Loucy (cell line): ENCODE measurements at regions not wholly inside any gene's neighbourhood (a gene's known extent, or its start where the extent isn't known, plus 50 kb on each side); places are given as distances from the start of the nearest gene placed in this dataset.

ENCODE experiments used
- H2AFZ ChIP-seq: fragments of 200-600 bp; sonication (generic); 2 replicates; pipeline ENCODE4 v1.6.0; 2016; ENCODE audit warnings: antibody characterized with exemption, mild to moderate bottlenecking, low read length, moderate library complexity
- H3F3A ChIP-seq: fragments of 200-600 bp; 2 replicates; pipeline ENCODE4 v1.6.0; 2016; ENCODE audit warnings: antibody characterized with exemption, low read depth, mild to moderate bottlenecking
- H3K27me3 ChIP-seq: fragments of 200-600 bp; sonication (generic); 2 replicates; pipeline ENCODE4 v1.6.1; 2014; ENCODE audit warnings: low read length, mild to moderate bottlenecking; ENCODE audit not compliant: insufficient read depth, poor library complexity, severe bottlenecking
- H3K36me3 ChIP-seq: fragments of 200-600 bp; sonication (generic); 2 replicates; pipeline ENCODE4 v1.6.1; 2016; ENCODE audit warnings: low read length; ENCODE audit not compliant: insufficient read depth
- H3K4me1 ChIP-seq: fragments of 200-600 bp; sonication (generic); 2 replicates; pipeline ENCODE4 v1.5.1; 2014; ENCODE audit warnings: low read length, mild to moderate bottlenecking; ENCODE audit not compliant: insufficient read depth, poor library complexity, severe bottlenecking
- H3K4me2 ChIP-seq: fragments of 200-600 bp; sonication (generic); 2 replicates; pipeline ENCODE4 v1.6.0; 2014; ENCODE audit warnings: antibody characterized with exemption, low read length, low read depth, mild to moderate bottlenecking; ENCODE audit not compliant: poor library complexity, severe bottlenecking
- H3K4me3 ChIP-seq: fragments of 200-600 bp; sonication (generic); 2 replicates; pipeline ENCODE4 v1.5.1; 2014; ENCODE audit warnings: low read length, mild to moderate bottlenecking, mixed read lengths; ENCODE audit not compliant: poor library complexity, severe bottlenecking
- H3K79me2 ChIP-seq: fragments of 200-600 bp; sonication (generic); 2 replicates; pipeline ENCODE4 v1.6.1; 2014; ENCODE audit warnings: low read length; ENCODE audit not compliant: insufficient read depth
- H3K9ac ChIP-seq: fragments of 200-600 bp; sonication (generic); 2 replicates; pipeline ENCODE4 v1.6.0; 2014; ENCODE audit warnings: mild to moderate bottlenecking, low read depth, low read length, moderate library complexity; ENCODE audit not compliant: poor library complexity, severe bottlenecking
- H3K9me2 ChIP-seq: fragments of 200-600 bp; sonication (generic); replicated peaks from 2 replicates; pipeline ENCODE4 v1.6.1; 2016; ENCODE audit warnings: low read depth, low read length, mixed read lengths
- H3K9me3 ChIP-seq: fragments of 200-600 bp; sonication (generic); 2 replicates; pipeline ENCODE4 v1.6.1; 2014; ENCODE audit warnings: mild to moderate bottlenecking, antibody characterized with exemption, low read length, low read depth; ENCODE audit not compliant: insufficient read depth
- H4K20me1 ChIP-seq: fragments of 200-600 bp; sonication (generic); 2 replicates; pipeline ENCODE4 v1.6.0; 2014; ENCODE audit warnings: antibody characterized with exemption, low read length, mild to moderate bottlenecking; ENCODE audit not compliant: insufficient read depth, poor library complexity, severe bottlenecking
- EZH2phosphoT487 ChIP-seq: fragments of 200-600 bp; IDR thresholded peaks from 2 replicates; pipeline ENCODE4 v1.6.1; 2018; ENCODE audit warnings: antibody characterized with exemption, mild to moderate bottlenecking, moderate library complexity, borderline replicate concordance
- TF ChIP-seq, protein P1 (sequence below): fragments of 200-600 bp; sonication (generic); conservative IDR thresholded peaks from 2 replicates; pipeline ENCODE4 v1.5.1; 2014; ENCODE audit warnings: mild to moderate bottlenecking, antibody characterized with exemption, low read length

DNA sequence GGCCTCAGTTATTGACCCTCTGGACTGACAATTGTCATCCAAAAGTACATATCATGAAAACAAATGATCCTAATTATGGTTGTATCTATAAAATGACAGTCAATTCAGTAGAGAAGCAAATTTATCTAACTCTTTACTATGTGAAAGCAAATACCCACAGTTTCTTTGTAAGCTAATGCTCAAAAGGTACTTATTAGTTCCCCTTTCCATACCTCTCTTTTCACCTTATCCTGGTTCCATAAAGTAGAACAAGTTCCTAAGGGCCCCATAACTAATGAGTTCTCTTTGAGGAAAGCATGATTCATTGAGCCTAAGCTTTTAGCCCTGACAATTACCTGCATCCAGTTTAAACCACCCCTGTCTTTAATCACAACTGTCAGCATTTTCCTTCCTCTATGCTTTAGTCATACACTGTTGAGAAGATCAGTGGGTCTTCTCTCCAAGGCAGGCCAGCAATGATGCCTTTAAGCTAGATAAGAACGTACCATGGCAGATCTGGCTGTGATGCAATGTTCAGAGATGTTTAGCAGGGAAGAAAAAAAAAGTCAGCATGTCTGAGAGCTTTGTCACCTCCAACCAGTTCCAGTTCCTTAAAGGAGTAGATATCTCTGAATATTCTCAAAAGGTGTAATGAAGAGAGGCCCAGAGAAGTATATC lies 179.7 kb upstream of the RASGEF1B start:
- H3K4me1 ChIP-seq, result peaks cover 58% of the 10 kb centered on the region
- H3K36me3 ChIP-seq, result no peaks in the 10 kb centered on the region
- no peaks in the 10 kb centered on the region for H3K27me3 ChIP-seq
- H3K9ac ChIP-seq, result peak overlapping the region; percentile 56
- H3K9me3 ChIP-seq, result no peaks in the 10 kb centered on the region
- H4K20me1 ChIP-seq, result no peaks in the 10 kb centered on the region
- peak overlapping the region; percentile 88 for H3K4me2 ChIP-seq
- peak overlapping the region; percentile 82 for H2AFZ ChIP-seq
- TF ChIP-seq EZH2phosphoT487, result no peak
- TF ChIP-seq, protein P1, sequence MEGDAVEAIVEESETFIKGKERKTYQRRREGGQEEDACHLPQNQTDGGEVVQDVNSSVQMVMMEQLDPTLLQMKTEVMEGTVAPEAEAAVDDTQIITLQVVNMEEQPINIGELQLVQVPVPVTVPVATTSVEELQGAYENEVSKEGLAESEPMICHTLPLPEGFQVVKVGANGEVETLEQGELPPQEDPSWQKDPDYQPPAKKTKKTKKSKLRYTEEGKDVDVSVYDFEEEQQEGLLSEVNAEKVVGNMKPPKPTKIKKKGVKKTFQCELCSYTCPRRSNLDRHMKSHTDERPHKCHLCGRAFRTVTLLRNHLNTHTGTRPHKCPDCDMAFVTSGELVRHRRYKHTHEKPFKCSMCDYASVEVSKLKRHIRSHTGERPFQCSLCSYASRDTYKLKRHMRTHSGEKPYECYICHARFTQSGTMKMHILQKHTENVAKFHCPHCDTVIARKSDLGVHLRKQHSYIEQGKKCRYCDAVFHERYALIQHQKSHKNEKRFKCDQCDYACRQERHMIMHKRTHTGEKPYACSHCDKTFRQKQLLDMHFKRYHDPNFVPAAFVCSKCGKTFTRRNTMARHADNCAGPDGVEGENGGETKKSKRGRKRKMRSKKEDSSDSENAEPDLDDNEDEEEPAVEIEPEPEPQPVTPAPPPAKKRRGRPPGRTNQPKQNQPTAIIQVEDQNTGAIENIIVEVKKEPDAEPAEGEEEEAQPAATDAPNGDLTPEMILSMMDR, result no peak
- no peaks in the 10 kb centered on the region for H3K9me2 ChIP-seq
- peak overlapping the region; percentile 6 for H3K4me3 ChIP-seq
- H3K79me2 ChIP-seq, result no peaks in the 10 kb centered on the region
- H3F3A ChIP-seq, result peaks cover 12% of the 10 kb centered on the region

- Histone ChIP-seq H3K4me1 (peaks cover 62% of the 10 kb centered on the region), H3K9me3 (no peaks in the 10 kb centered on the region), H2AFZ (peak overlapping the region; percentile 82), H3K36me3 (no peaks in the 10 kb centered on the region), H3K79me2 (no peaks in the 10 kb centered on the region), H3K27me3 (no peaks in the 10 kb centered on the region), H3F3A (peaks cover 12% of the 10 kb centered on the region), H3K4me3 (peak overlapping the region; percentile 6), H3K4me2 (peak overlapping the region; percentile 88), H4K20me1 (no peaks in the 10 kb centered on the region), H3K9me2 (no peaks in the 10 kb centered on the region), H3K9ac (peak overlapping the region; percentile 56)
- TF ChIP-seq EZH2phosphoT487, result no peak
- TF ChIP-seq, protein P1, result no peak
Observed at GRCh38 chr4:81650606-81651242, 179.0 kb upstream of the RASGEF1B start.

GRCh38 chr4:81648576-81649275 lies 177.0 kb upstream of the RASGEF1B start:
- Histone ChIP-seq H3K79me2 (no peaks in the 10 kb centered on the region), H2AFZ (peak overlapping the region; percentile 47; the same call in 1 of the 2 replicates), H3K9me3 (peaks cover 5% of the 10 kb centered on the region; the same call in 1 of the 2 replicates), H3F3A (peaks cover 12% of the 10 kb centered on the region), H4K20me1 (no peaks in the 10 kb centered on the region), H3K36me3 (no peaks in the 10 kb centered on the region), H3K4me2 (peak overlapping the region; percentile 88), H3K4me3 (peak overlapping the region; percentile 63), H3K9me2 (no peaks in the 10 kb centered on the region), H3K9ac (peak overlapping the region; percentile 71), H3K27me3 (no peaks in the 10 kb centered on the region), H3K4me1 (peaks cover 62% of the 10 kb centered on the region)
- TF ChIP-seq, protein P1, result no peak
